ENCODE measurements at regions not wholly inside any gene's neighbourhood (a gene's known extent, or its start where the extent isn't known, plus 50 kb on each side); places are given as distances from the start of the nearest gene placed in this dataset.

GRCh38 chr2:200235533-200235932 is 71.0 kb upstream of the SPATS2L start:
- H3K4me3 ChIP-seq (ENCODE audit: low read depth, low read length), result no peak overlapping the region
- CTCF ChIA-PET, result interaction anchor here (0.8 kb wide), 1 partner anchor 34 kb away, joined by 3 read pairs; no protein-coding TSS in a partner anchor
- no peaks in the 10 kb centered on the region for H3K36me3 ChIP-seq (ENCODE audit: control insufficient read depth, insufficient read depth, low read length)
- no peak for DNase-seq (ENCODE audit: low read depth)
- peaks cover 2% of the 10 kb centered on the region for H3K27me3 ChIP-seq (ENCODE audit: control insufficient read depth, insufficient read depth, low read length)
- POLR2A ChIA-PET, result no interaction called here
- TF ChIP-seq CTCF (IDR thresholded peaks at IDR 0.05; ENCODE audit: insufficient read depth, low read depth, low read length), result no peak

GRCh38 chr2:200239216-200239615 is 67.3 kb upstream of the SPATS2L start:
- TF ChIP-seq CTCF (IDR thresholded peaks at IDR 0.05; ENCODE audit: insufficient read depth, low read depth, low read length), result no peak
- Histone ChIP-seq H3K27me3 (ENCODE audit: control insufficient read depth, insufficient read depth, low read length) (peaks cover 2% of the 10 kb centered on the region), H3K36me3 (ENCODE audit: control insufficient read depth, insufficient read depth, low read length) (no peaks in the 10 kb centered on the region), H3K4me3 (ENCODE audit: low read depth, low read length) (no peak overlapping the region)
- CTCF ChIA-PET, result no interaction called here
- peak; percentile 53 for DNase-seq (ENCODE audit: low read depth)
- POLR2A ChIA-PET, result no interaction called here

GRCh38 chr2:200242570-200242969 is 63.9 kb upstream of the SPATS2L start:
- H3K4me3 ChIP-seq (ENCODE audit: low read depth, low read length), result no peak overlapping the region
- CTCF ChIA-PET, result interaction anchor here (1.2 kb wide), 1 partner anchor 19 kb away, joined by 3 read pairs; no protein-coding TSS in a partner anchor

GRCh38 chr2:200243441-200243840 is 63.1 kb upstream of the SPATS2L start:
- ChIA-PET POLR2A (no interaction called here), CTCF (interaction anchor here (0.8 to 1.2 kb wide), 4 partner anchors 18 to 154 kb away, joined by 3 to 4 read pairs (median 3); no protein-coding TSS in a partner anchor)
- Histone ChIP-seq H3K36me3 (ENCODE audit: control insufficient read depth, insufficient read depth, low read length) (no peaks in the 10 kb centered on the region), H3K27me3 (ENCODE audit: control insufficient read depth, insufficient read depth, low read length) (no peaks in the 10 kb centered on the region), H3K4me3 (ENCODE audit: low read depth, low read length) (no peak overlapping the region)
- TF ChIP-seq CTCF (IDR thresholded peaks at IDR 0.05; ENCODE audit: insufficient read depth, low read depth, low read length), result no peak
- no peak for DNase-seq (ENCODE audit: low read depth)

More at GRCh38 chr2:200242570-200242969, 63.9 kb upstream of the SPATS2L start:
- DNase-seq (ENCODE audit: low read depth), result no peak
- Histone ChIP-seq H3K36me3 (ENCODE audit: control insufficient read depth, insufficient read depth, low read length) (no peaks in the 10 kb centered on the region), H3K27me3 (ENCODE audit: control insufficient read depth, insufficient read depth, low read length) (no peaks in the 10 kb centered on the region; the same call in 1 of the 2 replicates)
- no peak for TF ChIP-seq CTCF (IDR thresholded peaks at IDR 0.05; ENCODE audit: insufficient read depth, low read depth, low read length)
- POLR2A ChIA-PET, result no interaction called here

GRCh38 chr2:200244111-200244510 is 62.4 kb upstream of the SPATS2L start:
- DNase-seq (ENCODE audit: low read depth), result no peak
- Histone ChIP-seq H3K4me3 (ENCODE audit: low read depth, low read length) (no peak overlapping the region), H3K36me3 (ENCODE audit: control insufficient read depth, insufficient read depth, low read length) (no peaks in the 10 kb centered on the region), H3K27me3 (ENCODE audit: control insufficient read depth, insufficient read depth, low read length) (no peaks in the 10 kb centered on the region)
- CTCF ChIA-PET, result interaction anchor here (0.6 to 1.1 kb wide), 4 partner anchors 17 to 265 kb away, joined by 3 to 5 read pairs (median 4); no protein-coding TSS in a partner anchor
- POLR2A ChIA-PET, result no interaction called here
- TF ChIP-seq CTCF (IDR thresholded peaks at IDR 0.05; ENCODE audit: insufficient read depth, low read depth, low read length), result no peak
